HepG2 (cell line): ENCODE measurements at regions not wholly inside any gene's neighbourhood (a gene's known extent, or its start where the extent isn't known, plus 50 kb on each side); places are given as distances from the start of the nearest gene placed in this dataset.
"Not testable (repeated sequence)": the region's sequence is repeated elsewhere in the genome, so short reads cannot be mapped to it uniquely, and the experiment has no call there.

ENCODE experiments used
- ATAC-seq: fragments of 200-7000 bp; cut with Tn5 transposase; 3 replicates; pipeline ENCODE4 v1.9.1; 2020; ENCODE audit warnings: mild to moderate bottlenecking, moderate library complexity
- BruUV-seq: library from RNA; stranded (reverse); fragments of 400-500 nt; replicated peaks from 2 replicates; lab custom pipeline; 2021; lab: Mats Ljungman, UMichigan
- CTCF ChIA-PET: fragments of 300-600 bp; formaldehyde crosslinking; extraction: SDS; loops from one replicate; lab custom pipeline; 2021; ENCODE audit warnings: low total read pairs, inconsistent platforms, low intra/inter-chr PET ratio; lab: Yijun Ruan, JAX
- POLR2A ChIA-PET: fragments of 350-600 bp; sonication (Branson Sonifier 250); formaldehyde crosslinking; loops from one replicate; lab custom pipeline; 2020; ENCODE audit warnings: antibody characterized with exemption, inconsistent platforms; lab: Yijun Ruan, JAX
- DNase-seq: peaks from one replicate; pipeline ENCODE4 v3.0.0-alpha.2; 2015; ENCODE audit warnings: low spot score
- FAIRE-seq: peaks from 3 replicates; lab custom pipeline; 2011; peaks lifted over from hg19 to GRCh38; lab: Jason Lieb, UNC
- H2AFZ ChIP-seq: one replicate; pipeline ENCODE4 v1.6.1; 2011; ENCODE audit warnings: low read length, inconsistent platforms
- H3K27ac ChIP-seq: fragments of 300-600 bp; 3 replicates; pipeline ENCODE4 v1.8.0; 2011; ENCODE audit warnings: mixed run types, mild to moderate bottlenecking, mixed read lengths, low read length, inconsistent platforms; ENCODE audit not compliant: insufficient read depth; ENCODE audit errors: extremely low read length
- H3K27me3 ChIP-seq, 2 experiments: fragments of 200-600 bp in 1 of 2; 2 replicates in 1 of 2; 3 replicates in 1 of 2; pipeline versions ENCODE4 v1.6.0 to v1.8.0; 2011; ENCODE audit warnings: low read length in 2 of 2, mild to moderate bottlenecking in 2 of 2, moderate library complexity in 2 of 2, inconsistent platforms in 1 of 2; ENCODE audit not compliant: insufficient read depth in 2 of 2, control insufficient read depth in 1 of 2
- H3K36me3 ChIP-seq, 2 experiments: fragments of 200-600 bp in 1 of 2; replicated peaks in 1 of 2; 2 replicates in 1 of 2; 3 replicates in 1 of 2; pipeline versions ENCODE4 v1.5.1 to v1.8.0; 2011; ENCODE audit warnings: low read length in 2 of 2, inconsistent platforms in 1 of 2; ENCODE audit not compliant: insufficient read depth in 2 of 2, control insufficient read depth in 1 of 2
- H3K4me1 ChIP-seq: 2 replicates; pipeline ENCODE4 v1.5.1; 2012; ENCODE audit warnings: low read length, inconsistent platforms; ENCODE audit not compliant: insufficient read depth
- H3K4me2 ChIP-seq: 2 replicates; pipeline ENCODE4 v1.6.0; 2011; ENCODE audit warnings: low read depth, low read length, inconsistent platforms
- H3K4me3 ChIP-seq, 3 experiments: fragments of 200-600 bp in 1 of 3; sonication (generic), shearing (Covaris generic) in 1 of 3; replicated peaks in 1 of 3; 2 replicates each; pipeline ENCODE4 v1.5.1; 2011 to 2016; ENCODE audit warnings: low read length in 3 of 3, inconsistent platforms in 2 of 3, low read depth in 2 of 3, mild to moderate bottlenecking in 2 of 3, control low read depth in 1 of 3, mixed read lengths in 1 of 3; ENCODE audit not compliant: insufficient read depth in 1 of 3
- H3K79me2 ChIP-seq: one replicate; pipeline ENCODE4 v1.6.1; 2011; ENCODE audit warnings: low read length, inconsistent platforms; ENCODE audit not compliant: insufficient read depth
- H3K9ac ChIP-seq: 2 replicates; pipeline ENCODE4 v1.6.0; 2011; ENCODE audit warnings: mild to moderate bottlenecking, low read depth, low read length, inconsistent platforms; ENCODE audit not compliant: insufficient read depth
- H3K9me3 ChIP-seq: 2 replicates; pipeline ENCODE4 v1.5.1; 2012; ENCODE audit warnings: mild to moderate bottlenecking, low read length
- H4K20me1 ChIP-seq: 2 replicates; pipeline ENCODE4 v1.6.0; 2011; ENCODE audit warnings: inconsistent platforms, mild to moderate bottlenecking, low read length, moderate library complexity; ENCODE audit not compliant: insufficient read depth
- FOXA1 ChIP-seq, 2 experiments: fragments of 450-650 bp in 1 of 2; sonication (generic) in 1 of 2; formaldehyde crosslinking in 1 of 2; IDR thresholded peaks; 2 replicates each; pipeline versions ENCODE4 v1.4.0 to v1.6.1; 2016 to 2020; ENCODE audit warnings: missing genetic modification reagents in 1 of 2
- FOXA3 ChIP-seq: IDR thresholded peaks from 2 replicates; pipeline ENCODE4 v1.6.1; 2016; ENCODE audit warnings: missing genetic modification reagents, missing compliant biosample characterization
- FOXK1 ChIP-seq: sonication (generic); formaldehyde crosslinking; IDR thresholded peaks from 2 replicates; pipeline ENCODE4 v1.4.0; 2020; ENCODE audit warnings: low read depth, missing genetic modification reagents, borderline replicate concordance
- GABPB1 ChIP-seq: IDR thresholded peaks from 2 replicates; pipeline ENCODE4 v1.6.1; 2016; ENCODE audit warnings: mild to moderate bottlenecking, missing genetic modification reagents, moderate library complexity, missing compliant biosample characterization
- HOXA3 ChIP-seq: sonication (generic); formaldehyde crosslinking; IDR thresholded peaks from 2 replicates; pipeline ENCODE4 v1.5.0; 2020; ENCODE audit warnings: missing genetic modification reagents
- SALL1 ChIP-seq: sonication (generic); formaldehyde crosslinking; IDR thresholded peaks from 2 replicates; pipeline ENCODE4 v1.8.0; 2022; ENCODE audit warnings: mild to moderate bottlenecking, missing genetic modification reagents
- YY1 ChIP-seq: IDR thresholded peaks from 2 replicates; pipeline ENCODE4 v1.6.1; 2011; ENCODE audit warnings: low read length, low read depth, moderate library complexity, mild to moderate bottlenecking; ENCODE audit not compliant: insufficient read depth, insufficient replicate concordance
- ZMYM4 ChIP-seq: sonication (generic); formaldehyde crosslinking; IDR thresholded peaks from 2 replicates; pipeline ENCODE4 v1.8.1; 2023; ENCODE audit warnings: mild to moderate bottlenecking, missing genetic modification reagents
- ZNF281 ChIP-seq: sonication (generic); formaldehyde crosslinking; IDR thresholded peaks from 2 replicates; pipeline ENCODE4 v1.4.0; 2020; ENCODE audit warnings: missing genetic modification reagents, borderline replicate concordance
- ZNF770 ChIP-seq: sonication (generic); formaldehyde crosslinking; IDR thresholded peaks from 2 replicates; pipeline ENCODE4 v1.5.0; 2020; ENCODE audit warnings: mild to moderate bottlenecking, missing genetic modification reagents
- WGBS: methylation state at CpG from one replicate; pipeline ENCODE4 v1.1.6; 2017; ENCODE audit warnings: low lambda C conversion rate; 5-methylcytosine and 5-hydroxymethylcytosine counted together
- in situ Hi-C: cut with HindIII; loops from 2 replicates; pipeline ENCODE4 v1.10.0; 2017; ENCODE audit warnings: low pct_unique_long_range_greater_than_20kb; ENCODE audit not compliant: extremely low pct_ligation_motif_present
- intact Hi-C: fragments of 100-400 bp; cut with micrococcal nuclease; formaldehyde crosslinking; loops from one replicate; pipeline ENCODE4 v1.10.0; 2022; ENCODE audit not compliant: unreplicated experiment
- TF ChIP-seq, protein P1 (sequence below): IDR thresholded peaks from 2 replicates; pipeline ENCODE4 v1.4.0; 2020; ENCODE audit warnings: mild to moderate bottlenecking, missing genetic modification reagents

GRCh38 chr2:209261366-209262053, 162.3 kb upstream of the MAP2 start:
- H3K4me2 ChIP-seq: peak overlapping the region; percentile 56
- CTCF ChIA-PET, FAIRE-seq: not testable (repeated sequence)

More at GRCh38 chr2:209261366-209262053, 162.3 kb upstream of the MAP2 start:
- in situ Hi-C loops; intact Hi-C loops; DNase-seq; H3K27me3 ChIP-seq; H4K20me1 ChIP-seq; BruUV-seq; ATAC-seq; H3K79me2 ChIP-seq; H3K36me3 ChIP-seq; H3K4me1 ChIP-seq; H3K9ac ChIP-seq; H3K27ac ChIP-seq; H2AFZ ChIP-seq; H3K9me3 ChIP-seq; POLR2A ChIA-PET; TF ChIP-seq FOXA1 (IDR thresholded peaks at IDR 0.05): not testable (repeated sequence)
- WGBS: 6% methylated on average over 13 of the region's 16 CpGs
- TF ChIP-seq FOXK1 (CRISPR knock-in tag) (0 out of 2 replicates have a peak, but pooled peaks have one; percentile 37), YY1 (peak; percentile 47), ZNF770 (CRISPR knock-in tag) (peak; percentile 74; the same call in 1 of the 2 replicates), ZNF281 (peak; percentile 88), FOXA3 (peak; percentile 49; the same call in 1 of the 2 replicates), ZMYM4 (CRISPR knock-in tag) (0 out of 2 replicates have a peak, but pooled peaks have one; percentile 20), FOXA1 (CRISPR knock-in tag; IDR thresholded peaks at IDR 0.05) (peak; percentile 68), SALL1 (CRISPR knock-in tag) (0 out of 2 replicates have a peak, but pooled peaks have one; percentile 19), GABPB1 (CRISPR knock-in tag) (0 out of 2 replicates have a peak, but pooled peaks have one; percentile 15), HOXA3 (0 out of 2 replicates have a peak, but pooled peaks have one; percentile 17)
- TF ChIP-seq, protein P1, sequence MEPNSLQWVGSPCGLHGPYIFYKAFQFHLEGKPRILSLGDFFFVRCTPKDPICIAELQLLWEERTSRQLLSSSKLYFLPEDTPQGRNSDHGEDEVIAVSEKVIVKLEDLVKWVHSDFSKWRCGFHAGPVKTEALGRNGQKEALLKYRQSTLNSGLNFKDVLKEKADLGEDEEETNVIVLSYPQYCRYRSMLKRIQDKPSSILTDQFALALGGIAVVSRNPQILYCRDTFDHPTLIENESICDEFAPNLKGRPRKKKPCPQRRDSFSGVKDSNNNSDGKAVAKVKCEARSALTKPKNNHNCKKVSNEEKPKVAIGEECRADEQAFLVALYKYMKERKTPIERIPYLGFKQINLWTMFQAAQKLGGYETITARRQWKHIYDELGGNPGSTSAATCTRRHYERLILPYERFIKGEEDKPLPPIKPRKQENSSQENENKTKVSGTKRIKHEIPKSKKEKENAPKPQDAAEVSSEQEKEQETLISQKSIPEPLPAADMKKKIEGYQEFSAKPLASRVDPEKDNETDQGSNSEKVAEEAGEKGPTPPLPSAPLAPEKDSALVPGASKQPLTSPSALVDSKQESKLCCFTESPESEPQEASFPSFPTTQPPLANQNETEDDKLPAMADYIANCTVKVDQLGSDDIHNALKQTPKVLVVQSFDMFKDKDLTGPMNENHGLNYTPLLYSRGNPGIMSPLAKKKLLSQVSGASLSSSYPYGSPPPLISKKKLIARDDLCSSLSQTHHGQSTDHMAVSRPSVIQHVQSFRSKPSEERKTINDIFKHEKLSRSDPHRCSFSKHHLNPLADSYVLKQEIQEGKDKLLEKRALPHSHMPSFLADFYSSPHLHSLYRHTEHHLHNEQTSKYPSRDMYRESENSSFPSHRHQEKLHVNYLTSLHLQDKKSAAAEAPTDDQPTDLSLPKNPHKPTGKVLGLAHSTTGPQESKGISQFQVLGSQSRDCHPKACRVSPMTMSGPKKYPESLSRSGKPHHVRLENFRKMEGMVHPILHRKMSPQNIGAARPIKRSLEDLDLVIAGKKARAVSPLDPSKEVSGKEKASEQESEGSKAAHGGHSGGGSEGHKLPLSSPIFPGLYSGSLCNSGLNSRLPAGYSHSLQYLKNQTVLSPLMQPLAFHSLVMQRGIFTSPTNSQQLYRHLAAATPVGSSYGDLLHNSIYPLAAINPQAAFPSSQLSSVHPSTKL (CRISPR knock-in tag): peak; percentile 17; the same call in 1 of the 2 replicates
- peak overlapping the region in 2 of 3 experiments; percentile 20 to 43; a peak in 3 of 6 replicates for H3K4me3 ChIP-seq
